Loucy (cell line): ENCODE measurements at regions not wholly inside any gene's neighbourhood (a gene's known extent, or its start where the extent isn't known, plus 50 kb on each side); places are given as distances from the start of the nearest gene placed in this dataset.

ENCODE experiments used
- EZH2phosphoT487 ChIP-seq: fragments of 200-600 bp; IDR thresholded peaks from 2 replicates; pipeline ENCODE4 v1.6.1; 2018; ENCODE audit warnings: antibody characterized with exemption, mild to moderate bottlenecking, moderate library complexity, borderline replicate concordance
- TF ChIP-seq, protein P1 (sequence below): fragments of 200-600 bp; sonication (generic); conservative IDR thresholded peaks from 2 replicates; pipeline ENCODE4 v1.5.1; 2014; ENCODE audit warnings: mild to moderate bottlenecking, antibody characterized with exemption, low read length

DNA sequence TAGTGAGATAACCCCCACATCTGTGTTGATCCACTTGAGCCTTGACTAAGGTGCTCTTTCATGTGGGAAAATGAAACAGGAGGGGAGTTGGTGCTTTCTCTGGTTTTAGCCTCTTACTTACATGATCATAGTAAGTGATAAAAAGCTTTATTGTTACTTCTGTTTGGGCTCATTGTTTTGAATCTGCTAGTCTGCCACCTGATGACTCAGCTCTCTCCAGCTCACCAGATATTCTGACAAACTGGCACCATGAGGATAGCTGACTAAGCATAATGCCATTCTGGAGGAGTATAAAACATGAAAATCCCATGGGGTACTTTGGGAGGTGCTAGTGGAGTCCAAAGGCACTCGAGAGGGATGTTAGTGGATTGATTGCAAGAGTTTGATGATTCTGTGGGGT, 824.0 kb downstream of the RAPGEF2 start:
- TF ChIP-seq, protein P1, sequence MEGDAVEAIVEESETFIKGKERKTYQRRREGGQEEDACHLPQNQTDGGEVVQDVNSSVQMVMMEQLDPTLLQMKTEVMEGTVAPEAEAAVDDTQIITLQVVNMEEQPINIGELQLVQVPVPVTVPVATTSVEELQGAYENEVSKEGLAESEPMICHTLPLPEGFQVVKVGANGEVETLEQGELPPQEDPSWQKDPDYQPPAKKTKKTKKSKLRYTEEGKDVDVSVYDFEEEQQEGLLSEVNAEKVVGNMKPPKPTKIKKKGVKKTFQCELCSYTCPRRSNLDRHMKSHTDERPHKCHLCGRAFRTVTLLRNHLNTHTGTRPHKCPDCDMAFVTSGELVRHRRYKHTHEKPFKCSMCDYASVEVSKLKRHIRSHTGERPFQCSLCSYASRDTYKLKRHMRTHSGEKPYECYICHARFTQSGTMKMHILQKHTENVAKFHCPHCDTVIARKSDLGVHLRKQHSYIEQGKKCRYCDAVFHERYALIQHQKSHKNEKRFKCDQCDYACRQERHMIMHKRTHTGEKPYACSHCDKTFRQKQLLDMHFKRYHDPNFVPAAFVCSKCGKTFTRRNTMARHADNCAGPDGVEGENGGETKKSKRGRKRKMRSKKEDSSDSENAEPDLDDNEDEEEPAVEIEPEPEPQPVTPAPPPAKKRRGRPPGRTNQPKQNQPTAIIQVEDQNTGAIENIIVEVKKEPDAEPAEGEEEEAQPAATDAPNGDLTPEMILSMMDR, result no peak
- no peak for TF ChIP-seq EZH2phosphoT487
